ENCODE measurements at regions not wholly inside any gene's neighbourhood (a gene's known extent, or its start where the extent isn't known, plus 50 kb on each side); places are given as distances from the start of the nearest gene placed in this dataset.

DNA sequence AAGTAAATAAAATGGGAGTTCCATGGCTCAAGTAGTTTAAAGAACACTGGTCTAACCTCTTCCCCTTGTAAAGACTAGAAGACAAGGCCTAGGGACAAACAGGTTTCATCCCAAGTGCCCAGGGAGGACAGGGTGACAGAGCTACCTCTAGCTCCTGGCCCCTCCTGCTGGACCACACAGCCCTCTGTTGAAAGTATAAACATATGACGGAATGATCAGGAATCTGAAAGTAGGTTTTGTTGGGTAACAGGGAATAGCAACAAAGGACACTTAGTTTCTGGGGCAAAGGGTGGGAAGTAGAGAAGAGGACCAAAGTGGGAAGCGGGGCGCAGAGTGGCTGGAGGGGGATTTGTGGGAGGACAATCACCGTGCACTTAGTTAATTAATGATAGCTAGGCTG, 67.0 kb upstream of the DAB2IP start:
- H3K79me2 ChIP-seq (ENCODE audit: control insufficient read depth, insufficient read depth, low read length) = no peaks in the 10 kb centered on the region
- no TSS peak for BruUV-seq (replicated peaks)
- intact Hi-C loops (cut with micrococcal nuclease; ENCODE audit: unreplicated experiment) (no loop called here), in situ Hi-C loops (cut with MboI) (no loop called here)
- H3K4me2 ChIP-seq (ENCODE audit: control insufficient read depth, insufficient read depth) = no peak overlapping the region
- no peaks in the 10 kb centered on the region for H3K4me1 ChIP-seq (ENCODE audit: control insufficient read depth, insufficient read depth, low read length)
- H3K9me3 ChIP-seq (replicated peaks; ENCODE audit: control insufficient read depth, insufficient read depth, low read length) = no peaks in the 10 kb centered on the region
- no peak overlapping the region for H3K27ac ChIP-seq (ENCODE audit: control insufficient read depth, insufficient read depth)
- H3K9ac ChIP-seq (ENCODE audit: control insufficient read depth, insufficient read depth, low read length) = no peak overlapping the region
- ChIA-PET RAD21 (ENCODE audit: unreplicated experiment) (no interaction called here), SMC1A (ENCODE audit: uncharacterized antibody, unreplicated experiment) (no interaction called here), POLR2A (no interaction called here), CTCF (no interaction called here)
- TF ChIP-seq, protein P1, sequence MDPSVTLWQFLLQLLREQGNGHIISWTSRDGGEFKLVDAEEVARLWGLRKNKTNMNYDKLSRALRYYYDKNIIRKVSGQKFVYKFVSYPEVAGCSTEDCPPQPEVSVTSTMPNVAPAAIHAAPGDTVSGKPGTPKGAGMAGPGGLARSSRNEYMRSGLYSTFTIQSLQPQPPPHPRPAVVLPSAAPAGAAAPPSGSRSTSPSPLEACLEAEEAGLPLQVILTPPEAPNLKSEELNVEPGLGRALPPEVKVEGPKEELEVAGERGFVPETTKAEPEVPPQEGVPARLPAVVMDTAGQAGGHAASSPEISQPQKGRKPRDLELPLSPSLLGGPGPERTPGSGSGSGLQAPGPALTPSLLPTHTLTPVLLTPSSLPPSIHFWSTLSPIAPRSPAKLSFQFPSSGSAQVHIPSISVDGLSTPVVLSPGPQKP (IDR thresholded peaks at IDR 0.05; ENCODE audit: low read depth, low read length) = no peak
- no peak for TF ChIP-seq KAT2A (conservative IDR thresholded peaks at IDR 0.05; ENCODE audit: control insufficient read depth, low read depth, low read length)
- TF ChIP-seq NFYA (IDR thresholded peaks at IDR 0.05; ENCODE audit: borderline replicate concordance, low read depth, low read length) = no peak
- TF ChIP-seq IRF4 (IDR thresholded peaks at IDR 0.05; ENCODE audit: low read depth, low read length) = no peak
- TF ChIP-seq STAT3 (IDR thresholded peaks at IDR 0.05; ENCODE audit: low read depth, low read length) = no peak
- TF ChIP-seq NFYB (IDR thresholded peaks at IDR 0.05; ENCODE audit: insufficient read depth, low read depth, low read length) = no peak
- TF ChIP-seq, protein P2, sequence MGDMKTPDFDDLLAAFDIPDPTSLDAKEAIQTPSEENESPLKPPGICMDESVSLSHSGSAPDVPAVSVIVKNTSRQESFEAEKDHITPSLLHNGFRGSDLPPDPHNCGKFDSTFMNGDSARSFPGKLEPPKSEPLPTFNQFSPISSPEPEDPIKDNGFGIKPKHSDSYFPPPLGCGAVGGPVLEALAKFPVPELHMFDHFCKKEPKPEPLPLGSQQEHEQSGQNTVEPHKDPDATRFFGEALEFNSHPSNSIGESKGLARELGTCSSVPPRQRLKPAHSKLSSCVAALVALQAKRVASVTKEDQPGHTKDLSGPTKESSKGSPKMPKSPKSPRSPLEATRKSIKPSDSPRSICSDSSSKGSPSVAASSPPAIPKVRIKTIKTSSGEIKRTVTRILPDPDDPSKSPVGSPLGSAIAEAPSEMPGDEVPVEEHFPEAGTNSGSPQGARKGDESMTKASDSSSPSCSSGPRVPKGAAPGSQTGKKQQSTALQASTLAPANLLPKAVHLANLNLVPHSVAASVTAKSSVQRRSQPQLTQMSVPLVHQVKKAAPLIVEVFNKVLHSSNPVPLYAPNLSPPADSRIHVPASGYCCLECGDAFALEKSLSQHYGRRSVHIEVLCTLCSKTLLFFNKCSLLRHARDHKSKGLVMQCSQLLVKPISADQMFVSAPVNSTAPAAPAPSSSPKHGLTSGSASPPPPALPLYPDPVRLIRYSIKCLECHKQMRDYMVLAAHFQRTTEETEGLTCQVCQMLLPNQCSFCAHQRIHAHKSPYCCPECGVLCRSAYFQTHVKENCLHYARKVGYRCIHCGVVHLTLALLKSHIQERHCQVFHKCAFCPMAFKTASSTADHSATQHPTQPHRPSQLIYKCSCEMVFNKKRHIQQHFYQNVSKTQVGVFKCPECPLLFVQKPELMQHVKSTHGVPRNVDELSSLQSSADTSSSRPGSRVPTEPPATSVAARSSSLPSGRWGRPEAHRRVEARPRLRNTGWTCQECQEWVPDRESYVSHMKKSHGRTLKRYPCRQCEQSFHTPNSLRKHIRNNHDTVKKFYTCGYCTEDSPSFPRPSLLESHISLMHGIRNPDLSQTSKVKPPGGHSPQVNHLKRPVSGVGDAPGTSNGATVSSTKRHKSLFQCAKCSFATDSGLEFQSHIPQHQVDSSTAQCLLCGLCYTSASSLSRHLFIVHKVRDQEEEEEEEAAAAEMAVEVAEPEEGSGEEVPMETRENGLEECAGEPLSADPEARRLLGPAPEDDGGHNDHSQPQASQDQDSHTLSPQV (IDR thresholded peaks at IDR 0.05) = no peak
- no peak for TF ChIP-seq MEF2A (IDR thresholded peaks at IDR 0.05; ENCODE audit: insufficient read depth, low read depth, low read length)
- no peak for TF ChIP-seq ZNF217 (IDR thresholded peaks at IDR 0.05)
- no peak for TF ChIP-seq SREBF1 (IDR thresholded peaks at IDR 0.05; ENCODE audit: low read length)
- TF ChIP-seq FOXM1 (IDR thresholded peaks at IDR 0.05; ENCODE audit: low read depth, low read length) = no peak
- no peak for TF ChIP-seq BCL11A (IDR thresholded peaks at IDR 0.05; ENCODE audit: low read depth, low read length)
- TF ChIP-seq IKZF2 (IDR thresholded peaks at IDR 0.05) = no peak
- no peak for TF ChIP-seq LARP7 (IDR thresholded peaks at IDR 0.05)
- H2AFZ ChIP-seq (ENCODE audit: control insufficient read depth, low read depth, low read length) = no peak overlapping the region
- FAIRE-seq (no peak), ATAC-seq (no peak), DNase-seq (ENCODE audit: low read depth, low spot score) (no peak)
- H3K36me3 ChIP-seq (ENCODE audit: control insufficient read depth in 2 of 2, insufficient read depth in 2 of 2, low read length in 1 of 2) = no peaks in the 10 kb centered on the region
- H3K4me3 ChIP-seq = no peak overlapping the region
- H4K20me1 ChIP-seq (ENCODE audit: control insufficient read depth, insufficient read depth) = no peaks in the 10 kb centered on the region; the same call in 1 of the 2 replicates
- 68% methylated on average over 4 of the region's 4 CpGs for whole genome bisulfite sequencing (ENCODE audit: insufficient coverage, insufficient replicate concordance, low lambda C conversion rate, missing lambda C conversion rate)
- H3K27me3 ChIP-seq (replicated peaks in 1 of 2; ENCODE audit: control insufficient read depth in 2 of 2, insufficient read depth in 2 of 2, low read length in 1 of 2) = peaks cover 1 to 2% of the 10 kb centered on the region in 2 experiments; a peak in 2 of 4 replicates
